C1 segment of cervical spinal cord (tissue), 14 donors: ENCODE measurements at regions not wholly inside any gene's neighbourhood (a gene's known extent, or its start where the extent isn't known, plus 50 kb on each side); places are given as distances from the start of the nearest gene placed in this dataset.
A peak's percentile ranks its signal among the peaks of the same experiment; 100 is the strongest.

Experiments used
- DNase-seq, 14 donors: peaks; one replicate each; lab custom pipeline; 2025; lab: John Stamatoyannopoulos, UW

DNA sequence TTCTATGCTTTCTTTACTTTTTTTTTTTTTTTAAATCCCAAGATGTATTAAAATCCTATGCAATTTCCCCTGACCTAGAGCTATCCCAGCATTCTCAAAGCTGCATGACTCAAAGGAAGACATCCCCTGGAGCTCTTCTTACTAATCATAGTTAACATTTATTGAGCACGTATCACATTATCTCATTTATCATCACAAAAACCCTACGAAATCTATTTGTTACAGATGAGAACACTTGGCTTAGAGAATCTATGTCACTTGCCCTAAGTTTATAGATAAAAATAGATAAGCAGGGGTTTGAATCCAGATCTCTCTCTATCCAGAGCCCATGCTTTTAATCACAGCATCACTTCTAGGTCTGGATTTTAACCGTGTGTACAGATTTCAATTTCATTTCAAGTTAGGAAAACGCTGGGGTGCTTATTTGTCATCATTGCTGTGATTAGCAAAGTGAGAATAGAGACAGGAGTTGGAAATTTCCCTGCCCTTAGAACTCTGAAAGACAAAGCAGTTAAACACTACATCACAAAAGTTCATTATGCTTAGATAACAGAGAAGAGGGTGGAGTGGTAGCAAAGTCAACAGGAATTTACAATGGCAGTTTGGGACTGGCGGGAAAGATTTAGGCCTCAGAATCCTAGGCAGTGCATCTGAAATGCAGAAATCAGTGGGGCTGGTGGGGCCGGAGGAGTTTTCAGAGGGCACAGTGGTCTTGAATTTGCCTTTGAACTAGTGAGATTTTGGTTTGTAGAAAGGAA, 177.7 kb upstream of the FRMD6 start:
- no peak for DNase-seq

DNA sequence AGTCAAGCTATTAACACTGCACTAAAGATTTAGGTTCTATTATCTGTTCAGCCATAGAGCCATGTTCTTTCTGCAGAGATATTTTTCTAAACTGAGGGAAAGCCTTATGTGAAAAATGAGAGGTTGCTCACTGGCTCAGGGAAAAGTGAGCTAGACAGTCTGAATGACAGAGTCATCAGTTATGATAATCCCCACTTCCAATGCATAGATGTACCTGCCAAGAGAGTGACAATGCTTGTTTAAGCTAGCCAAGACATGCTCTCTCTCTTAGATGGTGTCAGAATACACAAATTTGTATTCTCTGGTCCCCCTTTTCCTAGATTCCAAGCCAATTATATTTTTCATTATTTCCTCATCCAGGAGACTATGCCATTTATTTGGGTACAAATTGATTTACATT, 176.9 kb upstream of the FRMD6 start:
- DNase-seq: no peak

DNA sequence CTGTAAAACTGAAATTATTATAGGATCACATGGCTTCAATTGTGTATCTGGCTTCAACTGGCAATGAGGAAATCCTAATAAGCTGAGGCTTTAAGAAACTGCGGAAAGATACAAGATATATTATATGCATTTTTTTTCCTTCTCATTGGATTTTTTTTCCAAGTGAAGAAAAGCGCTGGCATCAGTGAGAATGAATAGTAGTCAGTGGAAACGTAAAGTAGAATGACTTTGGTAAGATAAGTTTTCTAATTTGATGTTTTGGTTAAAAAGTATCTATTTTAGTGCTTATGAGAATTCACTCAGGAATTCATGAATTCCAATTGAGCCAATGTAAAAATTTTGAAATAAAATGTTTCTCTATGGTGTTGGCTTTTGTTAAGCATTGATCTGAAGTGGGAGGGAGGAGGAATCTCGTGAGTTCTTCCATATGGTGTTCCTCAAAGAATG, 173.5 kb upstream of the FRMD6 start:
- DNase-seq: no peak

DNA sequence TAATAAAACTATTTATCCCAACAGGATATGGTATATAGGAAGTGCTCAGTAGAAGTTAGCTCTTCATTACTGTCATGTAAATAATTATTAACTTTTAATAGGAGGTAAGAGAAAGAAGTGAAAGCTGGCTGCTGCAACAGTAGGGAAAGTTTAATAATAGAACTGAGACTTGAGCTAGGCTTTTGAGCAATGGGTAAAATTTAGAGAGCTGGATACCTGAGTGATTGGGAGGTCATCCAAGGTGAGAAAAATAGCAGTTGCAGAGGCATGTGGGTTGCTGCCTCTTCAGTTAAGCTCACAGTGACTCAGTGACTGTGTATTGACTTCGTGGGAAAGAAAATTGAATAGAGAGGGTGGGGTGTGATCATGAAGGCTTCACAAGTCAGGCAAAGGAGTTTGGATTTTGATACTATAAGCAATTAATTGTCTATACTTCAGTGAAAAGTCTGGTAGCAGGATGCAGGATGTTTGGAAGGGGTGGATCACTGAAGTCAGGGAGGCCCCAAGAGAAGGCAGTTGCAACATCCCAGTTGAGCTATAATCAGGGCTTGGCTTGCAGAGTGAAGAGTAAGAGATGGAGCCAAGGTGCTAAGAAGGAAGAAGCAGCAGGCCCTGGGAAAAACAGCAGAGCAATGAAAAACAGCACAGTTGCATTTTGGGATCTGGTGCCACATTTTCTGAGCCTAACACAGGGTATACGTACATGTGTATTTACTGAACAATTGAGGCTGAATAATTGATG, 172.0 kb upstream of the FRMD6 start:
- no peak for DNase-seq

DNA sequence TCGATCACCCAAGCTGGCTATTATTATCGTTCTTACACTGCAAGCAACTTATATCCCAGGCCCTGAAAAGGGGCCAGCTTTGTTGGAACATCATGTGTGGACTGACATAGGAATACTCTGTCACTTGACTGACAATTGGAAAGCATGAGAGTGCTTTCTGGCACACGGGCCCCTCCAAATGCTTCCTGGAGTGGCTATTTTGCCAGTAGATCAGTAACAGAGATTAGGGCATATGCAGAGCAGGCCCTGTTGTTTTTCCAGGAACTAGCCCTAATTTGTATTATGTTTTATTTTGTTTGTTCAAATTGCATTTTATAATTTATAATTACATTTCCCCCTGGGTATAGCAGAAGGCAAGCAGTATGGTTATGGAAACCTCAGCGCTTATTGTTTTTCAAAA, 170.1 kb upstream of the FRMD6 start:
- no peak for DNase-seq

DNA sequence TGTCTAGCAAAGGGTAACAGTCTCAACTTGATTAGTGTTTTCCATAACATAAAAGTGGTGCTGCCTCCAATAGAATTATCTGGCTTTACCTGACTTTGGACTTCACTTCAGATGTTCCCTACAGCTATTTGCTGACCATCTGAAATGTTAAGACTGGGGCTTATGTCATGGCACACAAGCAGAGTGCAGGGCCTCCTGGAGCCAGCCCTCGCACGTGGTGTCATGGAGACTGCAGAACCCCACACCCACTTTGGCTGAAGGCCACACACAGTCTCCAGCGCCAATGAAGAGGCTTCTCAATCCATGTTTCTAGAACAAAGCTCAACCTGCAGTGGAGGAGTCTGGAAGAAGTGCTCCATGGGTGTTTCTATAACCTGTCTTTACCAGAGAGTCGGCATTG, 169.6 kb upstream of the FRMD6 start:
- no peak for DNase-seq

DNA sequence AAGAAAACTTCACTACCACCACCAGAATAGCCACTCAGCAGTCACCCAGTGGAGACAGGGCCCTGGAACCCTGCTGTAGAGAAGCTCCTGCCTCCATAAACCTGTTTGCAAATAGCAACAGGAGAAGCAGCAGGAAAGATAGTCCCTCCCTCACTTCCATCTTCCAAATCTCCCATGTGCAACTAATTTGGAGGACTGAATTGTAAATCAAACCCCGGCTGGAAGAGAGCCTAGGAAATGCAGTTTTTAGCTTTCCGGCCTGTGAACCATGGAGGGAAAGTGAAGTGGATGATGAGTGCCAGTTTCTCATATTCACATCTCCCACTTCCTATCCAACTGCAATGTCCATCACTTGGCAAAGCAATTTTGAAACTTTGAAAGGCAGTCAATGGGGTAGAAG, 167.2 kb upstream of the FRMD6 start:
- DNase-seq: no peak

DNA sequence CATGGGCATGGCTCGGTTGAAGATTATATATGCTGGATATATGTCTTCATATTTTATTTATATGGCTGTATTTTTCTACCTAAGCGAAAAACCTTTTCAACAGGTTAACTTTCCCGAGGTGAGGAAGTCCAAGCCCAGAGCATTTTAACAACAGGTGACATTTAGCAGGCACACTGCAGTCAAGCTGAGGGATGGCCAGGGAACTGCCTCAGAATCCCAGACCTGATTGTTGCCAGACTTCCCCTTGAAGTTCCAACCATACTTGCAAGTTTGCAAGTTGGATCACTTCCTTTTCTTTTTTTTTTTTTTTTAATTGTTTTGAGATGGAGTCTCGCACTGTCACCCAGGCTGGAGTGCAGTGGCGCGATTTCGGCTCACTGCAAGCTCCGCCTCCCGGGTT, 166.0 kb upstream of the FRMD6 start:
- no peak for DNase-seq

DNA sequence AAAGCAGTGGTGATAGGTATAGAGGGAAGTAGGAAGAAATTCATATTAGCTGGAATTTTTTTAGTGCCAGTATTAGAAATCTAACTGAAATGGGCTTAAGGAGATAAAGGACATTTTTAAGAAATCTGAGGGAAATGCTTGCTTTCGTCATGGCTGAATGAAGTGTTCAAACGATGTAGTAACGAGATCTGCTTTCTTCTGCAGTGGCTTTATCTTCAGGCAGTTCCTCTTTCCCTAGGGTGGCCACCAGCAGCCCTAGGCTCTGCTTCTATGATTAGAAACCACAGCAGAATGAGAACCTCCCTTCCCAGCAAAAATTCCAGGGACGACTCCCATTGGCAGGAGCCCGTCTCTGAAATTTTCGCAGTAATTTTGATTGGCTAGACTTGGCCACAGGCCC, 163.9 kb upstream of the FRMD6 start:
- no peak for DNase-seq

DNA sequence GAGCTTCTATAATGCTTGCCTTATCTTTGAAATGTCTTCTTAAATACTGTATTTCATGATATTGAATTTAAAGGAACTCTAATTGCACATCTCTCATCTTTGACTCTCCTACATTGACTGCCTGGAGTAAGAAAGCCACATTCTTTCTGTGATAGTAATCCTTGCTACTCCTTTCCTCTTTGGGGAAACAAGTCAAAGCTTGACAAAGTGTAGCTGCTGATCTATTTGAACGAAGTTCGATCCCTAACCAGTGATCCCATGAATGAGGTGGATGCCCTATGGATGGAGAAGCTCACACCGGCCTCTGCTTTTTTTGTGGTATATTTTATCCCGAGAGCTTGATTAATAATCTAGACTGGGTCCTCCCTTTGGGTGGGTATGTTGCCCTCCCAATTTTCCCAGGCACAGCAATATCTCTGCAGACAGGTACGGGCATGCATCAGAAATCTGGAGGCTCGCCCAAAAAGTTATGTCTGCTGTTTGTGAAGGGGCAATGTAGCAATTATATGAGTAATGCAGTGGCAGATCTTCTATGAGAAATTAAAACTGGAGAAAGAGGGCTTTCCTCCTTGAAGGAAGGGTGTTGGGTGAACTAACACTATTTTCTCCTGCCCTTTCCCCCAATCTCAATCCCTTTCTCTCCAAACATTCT, 163.0 kb upstream of the FRMD6 start:
- DNase-seq: no peak

DNA sequence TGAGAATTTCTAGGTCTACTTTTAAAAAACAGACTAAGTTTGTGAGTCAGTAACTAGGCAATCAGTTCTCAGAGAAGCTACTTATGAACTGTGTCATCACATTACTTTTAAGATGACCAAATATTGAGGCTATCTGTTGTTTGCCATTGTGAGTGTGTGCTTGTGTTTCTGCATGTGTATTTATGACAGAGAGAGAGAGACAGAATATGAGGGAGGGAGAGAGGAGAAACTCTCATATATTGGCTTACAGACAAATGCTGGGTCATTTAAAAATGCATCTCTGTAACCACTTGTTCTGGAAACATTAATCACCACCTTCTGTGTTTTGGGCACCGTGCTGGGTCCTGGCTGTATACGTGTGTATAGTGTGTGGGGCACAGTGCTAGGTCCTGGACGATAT, 161.5 kb upstream of the FRMD6 start:
- no peak for DNase-seq

DNA sequence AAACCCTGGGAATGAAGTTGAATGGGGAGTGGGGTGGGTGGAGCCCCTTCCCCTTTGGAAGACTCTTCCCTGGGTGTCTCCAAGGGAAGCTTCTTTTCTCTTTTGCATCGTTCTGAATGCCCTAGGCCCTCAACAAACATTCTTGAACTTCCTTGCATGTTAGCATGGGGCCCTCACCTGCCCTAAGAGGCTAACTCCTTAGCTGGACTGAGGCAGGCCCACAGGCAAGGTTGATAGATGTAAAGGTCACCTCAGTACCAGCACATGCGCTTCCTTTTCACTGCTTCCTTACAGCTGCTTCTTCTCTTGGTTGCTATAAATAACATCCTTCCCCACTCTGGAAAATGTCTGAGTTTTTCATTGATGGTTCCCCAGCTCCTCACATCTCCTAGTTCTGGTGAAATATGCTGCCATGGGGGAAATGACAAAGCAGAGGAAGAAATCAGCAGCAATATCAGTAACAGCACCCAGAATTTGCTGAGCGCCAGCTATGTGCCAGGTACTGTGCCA, 160.6 kb upstream of the FRMD6 start:
- DNase-seq: no peak

DNA sequence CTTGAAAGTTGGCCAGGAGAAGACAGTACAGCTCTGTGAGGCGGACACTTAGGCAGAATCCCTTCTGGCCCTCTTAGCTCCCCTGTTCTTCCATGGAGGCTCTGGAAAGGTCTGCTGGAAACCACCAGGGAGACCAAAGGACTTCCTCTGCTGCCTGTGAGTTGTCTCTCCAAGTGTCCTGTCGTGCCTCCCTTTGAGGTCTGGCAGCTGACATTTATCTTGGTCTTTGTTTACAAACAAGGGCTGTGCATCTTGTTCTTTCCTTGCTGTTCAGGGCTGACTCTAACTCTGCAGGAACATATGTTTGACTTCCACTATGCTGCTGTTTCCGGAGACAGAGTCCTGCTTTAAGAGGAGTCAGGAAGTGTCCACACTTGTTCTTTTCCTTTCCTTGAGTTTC, 159.9 kb upstream of the FRMD6 start:
- DNase-seq: no peak

DNA sequence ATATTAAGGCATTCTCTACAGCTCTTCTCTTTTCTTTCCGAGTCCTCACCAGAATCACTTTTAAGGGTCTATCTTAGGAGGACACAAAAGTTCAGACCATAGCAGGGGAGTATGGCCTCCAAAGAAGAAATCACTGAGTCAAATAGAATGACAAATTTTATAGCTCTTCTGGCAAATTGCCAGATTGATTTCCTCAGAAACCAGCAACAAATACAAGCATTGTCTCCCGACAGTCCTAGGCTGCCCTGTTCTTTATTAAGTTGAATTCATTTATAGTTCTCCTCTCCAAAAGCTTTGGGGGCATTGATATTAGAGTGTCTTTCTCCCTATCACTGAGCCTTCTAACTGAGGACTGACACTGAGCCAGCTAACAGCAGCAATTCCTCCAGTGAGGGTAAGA, 156.4 kb upstream of the FRMD6 start:
- no peak for DNase-seq

DNA sequence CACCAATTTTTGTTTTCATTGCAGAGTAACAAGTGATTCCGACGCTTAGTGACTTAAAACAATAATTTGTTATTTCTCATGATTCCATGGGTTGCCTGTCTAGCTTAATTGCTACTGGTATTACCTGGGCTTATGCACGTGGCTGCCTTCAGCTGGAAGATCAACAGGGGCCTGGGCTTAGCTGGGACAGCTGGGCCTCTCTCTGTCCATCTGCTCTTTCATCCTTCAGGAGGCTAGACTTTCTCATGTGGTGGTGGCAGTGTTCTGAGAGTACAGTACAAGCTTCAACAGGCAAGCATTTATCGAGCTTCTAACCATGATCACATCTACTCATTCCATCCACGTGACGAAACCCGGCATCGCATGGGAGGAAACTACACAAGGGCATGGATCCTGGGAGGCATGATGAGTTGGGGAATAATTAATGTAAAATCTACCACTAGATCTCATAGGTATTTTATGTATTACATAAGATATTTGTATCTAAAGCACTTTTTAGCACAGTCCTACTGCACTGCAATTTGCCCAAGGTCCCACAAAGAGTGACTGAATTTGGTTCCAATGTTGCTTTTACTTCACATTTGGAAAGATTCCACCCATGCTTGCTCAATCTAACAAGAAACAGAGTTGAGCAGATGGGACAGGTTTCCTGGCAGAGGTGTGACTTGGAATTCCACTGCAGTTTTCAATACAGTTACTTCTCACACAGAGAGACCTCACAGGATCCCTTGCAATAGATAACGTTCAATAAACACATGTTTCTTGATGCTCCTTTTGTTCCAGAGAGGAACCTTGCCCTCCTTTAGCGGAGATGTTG, 153.1 kb upstream of the FRMD6 start:
- DNase-seq: no peak

DNA sequence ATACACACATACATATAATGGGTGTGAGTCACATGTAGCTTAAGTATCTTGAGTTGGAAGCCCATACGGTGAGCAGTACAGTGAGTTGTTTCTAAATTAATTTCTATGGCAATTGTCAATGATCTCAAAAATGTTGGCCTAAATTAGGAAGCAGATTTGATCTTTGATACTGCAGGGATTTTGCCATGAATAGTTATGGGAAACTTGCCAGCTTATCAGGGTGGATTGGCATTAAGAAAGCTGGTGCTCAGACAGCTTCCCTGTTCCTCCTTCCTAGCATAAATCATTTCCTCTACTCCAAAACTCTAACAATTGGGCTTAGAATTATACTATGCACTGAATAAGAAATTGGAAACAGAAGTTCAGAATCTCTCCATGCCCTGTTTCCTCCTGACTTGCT, 150.9 kb upstream of the FRMD6 start:
- DNase-seq: no peak

DNA sequence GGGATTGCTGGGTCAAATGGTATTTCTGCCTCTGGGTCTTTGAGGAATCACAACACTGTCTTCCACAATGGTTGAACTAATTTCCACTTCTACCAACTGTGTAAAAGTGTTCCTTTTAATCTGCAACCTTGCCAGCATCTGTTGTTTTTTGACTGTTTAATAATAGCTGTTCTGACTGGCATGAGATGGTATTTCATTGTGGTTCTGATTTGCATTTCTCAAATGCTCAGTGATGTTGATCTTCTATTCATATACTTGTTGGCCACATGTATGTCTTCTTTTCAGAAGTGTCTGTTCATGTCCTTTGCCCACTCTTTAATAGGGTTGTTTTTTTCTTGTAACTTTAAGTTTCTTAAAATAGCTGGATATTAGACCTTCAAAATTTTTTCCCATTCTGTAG, 150.0 kb upstream of the FRMD6 start:
- DNase-seq: no peak

DNA sequence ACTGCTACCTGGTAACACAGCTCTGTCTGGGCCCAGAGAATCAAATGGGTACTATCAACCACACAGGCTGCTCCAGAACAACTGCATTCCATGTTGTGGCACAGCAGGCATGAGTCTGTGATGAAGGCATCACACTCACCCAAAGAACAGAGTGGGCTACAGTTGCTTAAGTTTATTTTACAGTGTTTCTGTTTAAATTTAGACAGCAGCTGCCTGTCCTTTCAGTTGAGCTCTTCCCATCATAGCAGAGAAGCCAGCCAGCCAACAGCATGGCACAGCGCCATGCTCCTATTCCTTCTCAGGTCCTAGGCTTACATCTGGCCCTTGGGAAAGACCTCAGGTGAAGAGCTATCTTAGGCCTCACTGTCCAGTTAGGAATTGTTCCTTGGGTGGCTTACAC, 147.0 kb upstream of the FRMD6 start:
- DNase-seq: no peak

DNA sequence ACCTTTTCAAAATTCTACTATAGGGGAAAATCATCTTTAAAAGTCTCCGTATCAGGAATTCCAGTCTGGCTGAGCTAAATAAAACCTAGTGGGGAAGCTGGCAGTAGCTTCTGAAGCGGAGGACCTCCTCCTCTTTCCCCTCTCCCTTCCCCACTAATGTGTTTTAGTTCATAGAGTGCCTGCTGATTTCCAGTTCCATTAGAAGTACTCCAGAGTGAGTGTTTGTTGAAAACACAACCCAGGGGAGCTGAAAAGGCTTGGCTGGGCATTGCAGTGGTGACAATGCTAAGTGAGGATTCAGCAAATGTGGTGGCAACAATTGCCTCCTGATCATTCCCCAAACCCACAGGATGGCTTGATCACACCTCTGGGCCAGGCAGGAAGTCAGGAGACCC, 144.2 kb upstream of the FRMD6 start:
- DNase-seq: peak in 4 of 14 donors; percentile 26 to 40 (median 34)

DNA sequence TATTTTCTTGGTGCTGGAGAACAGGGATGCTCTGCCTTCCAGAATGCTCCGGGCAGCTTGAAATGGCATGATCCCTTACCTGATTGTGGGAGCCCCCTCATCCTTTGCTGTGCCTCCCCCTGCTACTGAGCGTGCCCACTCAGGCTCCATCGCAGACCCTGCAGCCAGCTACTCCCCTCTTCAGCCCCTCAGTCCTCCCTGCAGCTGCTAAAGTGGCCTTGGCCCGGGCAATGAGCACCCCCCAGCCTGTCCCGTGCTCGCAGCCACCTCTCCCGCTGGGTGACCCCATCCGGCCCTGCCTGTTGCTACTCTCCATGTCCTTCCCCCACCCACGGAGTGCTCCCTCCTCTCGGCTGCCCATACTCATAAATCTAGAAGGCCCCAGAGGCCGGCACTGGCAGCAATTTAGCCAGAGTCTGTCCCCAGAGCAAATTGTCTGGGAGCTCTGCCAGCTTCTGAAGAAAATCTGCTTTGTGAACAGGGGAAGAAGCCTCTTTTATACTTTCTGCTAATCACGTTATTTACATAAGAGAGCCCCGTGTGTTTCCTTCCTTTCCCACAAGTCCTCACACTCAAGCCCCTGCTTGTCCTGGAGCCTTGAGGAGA, 143.7 kb upstream of the FRMD6 start:
- peak in 13 of 14 donors; percentile 4 to 82 (median 55) for DNase-seq

DNA sequence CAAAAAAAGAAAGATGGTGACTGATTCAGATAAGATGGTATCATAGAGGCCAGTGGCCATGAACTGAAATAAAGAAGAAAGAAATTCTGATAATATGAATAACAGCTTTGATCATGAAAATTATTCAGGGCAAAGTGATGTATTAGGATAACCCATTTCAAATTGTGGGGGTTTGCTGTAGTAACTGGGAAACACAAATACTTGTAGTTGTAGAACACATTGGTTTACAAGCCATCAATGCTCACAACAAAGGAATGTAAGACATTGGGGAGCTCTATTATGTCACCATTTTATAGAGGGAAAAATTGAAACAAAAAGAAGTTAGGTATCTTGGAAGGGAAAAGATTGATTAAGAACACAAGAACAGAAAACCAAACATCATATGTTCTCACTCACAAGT, 140.4 kb upstream of the FRMD6 start:
- no peak for DNase-seq
